ENCODE measurements at regions not wholly inside any gene's neighbourhood (a gene's known extent, or its start where the extent isn't known, plus 50 kb on each side); places are given as distances from the start of the nearest gene placed in this dataset.

DNA sequence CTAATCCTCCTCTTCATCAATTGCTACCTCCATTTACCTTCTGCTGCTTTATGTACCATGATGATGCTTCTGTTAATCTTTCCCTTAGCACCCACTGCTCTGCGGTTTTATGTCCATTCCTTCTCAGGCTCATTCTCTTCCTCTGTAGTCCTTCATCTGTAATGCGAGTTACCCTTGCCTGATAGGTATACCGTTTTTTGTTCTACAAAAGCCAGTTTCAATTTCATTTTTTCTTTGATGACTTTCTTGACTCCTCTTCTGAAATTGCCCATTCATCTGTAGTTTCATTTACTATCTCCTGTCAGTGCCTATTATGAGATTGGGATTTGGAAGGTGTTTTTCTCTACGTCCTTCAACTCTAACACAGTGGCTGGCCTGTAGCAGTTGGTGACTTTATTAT is 445.9 kb upstream of the ZNF717 start:
- no CpG with 5 or more reads among the region's 4 CpGs for WGBS (ENCODE audit: extremely low coverage, insufficient coverage, insufficient read length)
- H2AFZ ChIP-seq (ENCODE audit: insufficient read depth, low read length, poor library complexity): no peak overlapping the region
- no peak overlapping the region for H3K9ac ChIP-seq (ENCODE audit: low read length)
- no peak overlapping the region for H4K91ac ChIP-seq (ENCODE audit: low read depth, low read length)
- no peak overlapping the region for H2BK120ac ChIP-seq (ENCODE audit: insufficient read depth, low read length, poor library complexity)
- H3K27ac ChIP-seq (ENCODE audit: low read depth, low read length): no peak overlapping the region
- no peaks in the 10 kb centered on the region for H3K4me1 ChIP-seq (ENCODE audit: control insufficient read depth in 1 of 2, insufficient read depth in 2 of 2, low read length in 2 of 2)
- H3K36me3 ChIP-seq (ENCODE audit: control insufficient read depth in 1 of 2, insufficient read depth in 2 of 2, low read length in 2 of 2): no peaks in the 10 kb centered on the region
- H3K79me1 ChIP-seq (ENCODE audit: low read length): no peaks in the 10 kb centered on the region
- no peaks in the 10 kb centered on the region for H3K79me2 ChIP-seq (ENCODE audit: control insufficient read depth, insufficient read depth, low read length, poor library complexity)
- H2BK5ac ChIP-seq (ENCODE audit: low read depth, low read length, poor library complexity): no peak overlapping the region
- H3K23ac ChIP-seq (ENCODE audit: low read length): no peak overlapping the region
- no peak overlapping the region for H4K8ac ChIP-seq (ENCODE audit: low read depth, low read length)
- no peak overlapping the region for H3K4me2 ChIP-seq (ENCODE audit: low read length)
- H3K4me3 ChIP-seq (ENCODE audit: low read depth, low read length): no peak overlapping the region
- no peak for DNase-seq
- no peak overlapping the region for H3K14ac ChIP-seq (ENCODE audit: low read length)
- no peak overlapping the region for H2AK5ac ChIP-seq (ENCODE audit: low read length)
- H3K18ac ChIP-seq (ENCODE audit: low read length): no peak overlapping the region
- H3K4ac ChIP-seq (ENCODE audit: low read depth, low read length): no peak overlapping the region
- H3K27me3 ChIP-seq (ENCODE audit: insufficient read depth, low read length): no peaks in the 10 kb centered on the region
- no peak overlapping the region for H2BK12ac ChIP-seq (ENCODE audit: low read length)
- H4K12ac ChIP-seq (ENCODE audit: low read depth, low read length): no peak overlapping the region
- no peaks in the 10 kb centered on the region for H3K9me3 ChIP-seq (ENCODE audit: insufficient read depth, low read depth, low read length)

DNA sequence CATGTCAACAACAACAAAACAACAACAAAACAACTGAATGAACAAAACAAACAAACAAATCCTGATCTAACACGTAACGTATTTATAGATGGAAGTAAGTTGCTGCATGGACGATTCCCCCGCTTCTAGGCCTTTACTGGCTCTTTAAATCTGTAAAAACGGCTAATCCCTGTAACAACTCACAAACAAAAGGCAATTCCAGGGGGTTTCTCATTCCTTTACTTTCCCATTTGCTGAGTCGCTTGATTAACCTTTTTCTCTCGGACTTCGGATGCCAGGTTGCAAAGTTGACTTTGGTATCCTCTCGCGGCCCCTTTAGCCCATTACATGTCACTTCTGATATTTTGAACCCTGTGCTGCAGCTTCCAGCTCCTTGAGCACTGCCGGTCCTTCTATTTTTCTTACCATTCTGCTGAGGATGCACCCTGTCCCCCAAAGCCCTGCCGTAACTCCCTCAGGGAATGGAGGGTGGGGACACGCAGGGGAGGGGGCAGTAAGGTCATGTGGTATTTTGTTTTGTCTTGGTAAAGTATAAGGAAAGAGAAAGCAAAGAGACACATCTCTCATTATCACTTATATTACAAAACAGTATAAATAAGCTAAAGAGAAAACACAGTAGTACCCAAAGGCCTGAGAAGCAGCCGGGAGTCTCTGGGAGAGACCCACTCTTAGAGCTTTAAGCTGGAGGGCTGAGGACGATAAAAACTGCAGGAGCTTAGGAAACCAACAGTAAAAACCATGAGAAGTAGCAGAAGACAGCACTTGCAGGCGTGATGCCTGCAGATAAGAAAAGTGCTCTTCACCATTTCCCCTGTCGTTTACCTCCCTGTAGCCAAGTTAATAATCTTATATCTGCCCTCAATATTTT is 457.8 kb upstream of the ZNF717 start:
- H3K27ac ChIP-seq (ENCODE audit: low read depth, low read length): no peak overlapping the region
- WGBS (ENCODE audit: extremely low coverage, insufficient coverage, insufficient read length): no CpG with 5 or more reads among the region's 17 CpGs
- H3K18ac ChIP-seq (ENCODE audit: low read length): no peak overlapping the region
- H3K79me1 ChIP-seq (ENCODE audit: low read length): no peaks in the 10 kb centered on the region
- no peak overlapping the region for H2AFZ ChIP-seq (ENCODE audit: insufficient read depth, low read length, poor library complexity)
- no peak overlapping the region for H3K4me3 ChIP-seq (ENCODE audit: low read depth, low read length)
- no peak overlapping the region for H4K12ac ChIP-seq (ENCODE audit: low read depth, low read length)
- H4K91ac ChIP-seq (ENCODE audit: low read depth, low read length): no peak overlapping the region
- no peak overlapping the region for H2AK5ac ChIP-seq (ENCODE audit: low read length)
- no peak overlapping the region for H2BK12ac ChIP-seq (ENCODE audit: low read length)
- no peaks in the 10 kb centered on the region for H3K79me2 ChIP-seq (ENCODE audit: control insufficient read depth, insufficient read depth, low read length, poor library complexity)
- no peak overlapping the region for H3K4me2 ChIP-seq (ENCODE audit: low read length)
- H3K36me3 ChIP-seq (ENCODE audit: control insufficient read depth in 1 of 2, insufficient read depth in 2 of 2, low read length in 2 of 2): no peaks in the 10 kb centered on the region
- H4K8ac ChIP-seq (ENCODE audit: low read depth, low read length): no peak overlapping the region
- H3K9ac ChIP-seq (ENCODE audit: low read length): no peak overlapping the region
- no peak overlapping the region for H3K14ac ChIP-seq (ENCODE audit: low read length)
- no peak overlapping the region for H3K4ac ChIP-seq (ENCODE audit: low read depth, low read length)
- H3K23ac ChIP-seq (ENCODE audit: low read length): no peak overlapping the region
- no peaks in the 10 kb centered on the region for H3K4me1 ChIP-seq (ENCODE audit: control insufficient read depth in 1 of 2, insufficient read depth in 2 of 2, low read length in 2 of 2)
- H2BK120ac ChIP-seq (ENCODE audit: insufficient read depth, low read length, poor library complexity): no peak overlapping the region
- no peaks in the 10 kb centered on the region for H3K27me3 ChIP-seq (ENCODE audit: insufficient read depth, low read length)
- DNase-seq: no peak
- no peaks in the 10 kb centered on the region for H3K9me3 ChIP-seq (ENCODE audit: insufficient read depth, low read depth, low read length)
- H2BK5ac ChIP-seq (ENCODE audit: low read depth, low read length, poor library complexity): no peak overlapping the region

DNA sequence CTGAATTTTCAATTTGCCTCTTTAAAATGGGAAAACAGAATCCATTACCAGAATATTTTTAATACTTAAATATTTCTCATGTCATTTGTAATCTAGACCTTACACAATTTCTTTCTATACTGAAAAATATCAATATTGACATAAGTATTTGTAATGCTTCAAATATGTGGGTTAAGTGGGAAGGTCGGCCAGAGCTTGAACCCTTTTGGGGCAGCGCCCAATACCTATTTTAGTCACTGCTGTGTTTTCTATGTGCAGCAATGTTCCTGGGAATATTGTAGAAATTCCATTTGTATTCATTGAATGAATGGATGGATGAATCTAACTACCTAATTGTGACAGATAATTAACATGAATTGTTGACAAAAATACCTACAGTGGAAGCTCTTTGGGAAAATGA is 459.7 kb upstream of the ZNF717 start:
- Histone ChIP-seq H3K4me1 (ENCODE audit: control insufficient read depth in 1 of 2, insufficient read depth in 2 of 2, low read length in 2 of 2) (no peaks in the 10 kb centered on the region), H2AFZ (ENCODE audit: insufficient read depth, low read length, poor library complexity) (no peak overlapping the region), H3K4me2 (ENCODE audit: low read length) (no peak overlapping the region), H3K27me3 (ENCODE audit: insufficient read depth, low read length) (no peaks in the 10 kb centered on the region), H4K8ac (ENCODE audit: low read depth, low read length) (no peak overlapping the region), H2BK12ac (ENCODE audit: low read length) (no peak overlapping the region), H3K9me3 (ENCODE audit: insufficient read depth, low read depth, low read length) (no peaks in the 10 kb centered on the region), H4K12ac (ENCODE audit: low read depth, low read length) (no peak overlapping the region), H4K91ac (ENCODE audit: low read depth, low read length) (no peak overlapping the region), H3K4me3 (ENCODE audit: low read depth, low read length) (no peak overlapping the region), H2BK5ac (ENCODE audit: low read depth, low read length, poor library complexity) (no peak overlapping the region), H3K27ac (ENCODE audit: low read depth, low read length) (no peak overlapping the region), H2AK5ac (ENCODE audit: low read length) (no peak overlapping the region), H3K79me2 (ENCODE audit: control insufficient read depth, insufficient read depth, low read length, poor library complexity) (no peaks in the 10 kb centered on the region), H3K4ac (ENCODE audit: low read depth, low read length) (no peak overlapping the region), H3K23ac (ENCODE audit: low read length) (no peak overlapping the region), H3K79me1 (ENCODE audit: low read length) (no peaks in the 10 kb centered on the region), H3K14ac (ENCODE audit: low read length) (no peak overlapping the region), H3K9ac (ENCODE audit: low read length) (no peak overlapping the region), H3K36me3 (ENCODE audit: control insufficient read depth in 1 of 2, insufficient read depth in 2 of 2, low read length in 2 of 2) (no peaks in the 10 kb centered on the region), H2BK120ac (ENCODE audit: insufficient read depth, low read length, poor library complexity) (no peak overlapping the region), H3K18ac (ENCODE audit: low read length) (no peak overlapping the region)
- DNase-seq: no peak
- WGBS (ENCODE audit: extremely low coverage, insufficient coverage, insufficient read length): no CpG with 5 or more reads among the region's 2 CpGs

DNA sequence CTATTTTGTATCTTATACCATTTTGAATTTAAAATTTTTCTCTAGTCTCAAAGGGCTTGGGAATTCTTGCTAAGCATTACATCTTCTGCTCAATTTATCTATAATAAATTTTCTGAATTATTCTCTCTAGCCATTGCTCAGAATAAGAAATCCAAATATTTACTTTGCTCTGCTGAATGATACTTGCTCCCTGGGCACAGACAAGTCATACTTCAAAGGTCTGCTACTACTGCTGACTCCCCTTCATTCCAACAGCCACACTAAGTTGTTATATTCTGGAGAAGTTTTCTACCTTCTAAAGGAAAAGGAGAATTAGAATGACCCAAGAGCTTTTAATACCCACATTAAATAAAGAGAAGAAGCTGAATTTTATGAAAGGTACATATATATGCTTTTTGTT is 460.3 kb upstream of the ZNF717 start:
- no peaks in the 10 kb centered on the region for H3K79me2 ChIP-seq (ENCODE audit: control insufficient read depth, insufficient read depth, low read length, poor library complexity)
- no peaks in the 10 kb centered on the region for H3K27me3 ChIP-seq (ENCODE audit: insufficient read depth, low read length)
- H2AK5ac ChIP-seq (ENCODE audit: low read length): no peak overlapping the region
- H2BK120ac ChIP-seq (ENCODE audit: insufficient read depth, low read length, poor library complexity): no peak overlapping the region
- H3K18ac ChIP-seq (ENCODE audit: low read length): no peak overlapping the region
- no peak overlapping the region for H4K12ac ChIP-seq (ENCODE audit: low read depth, low read length)
- H3K9me3 ChIP-seq (ENCODE audit: insufficient read depth, low read depth, low read length): no peaks in the 10 kb centered on the region
- no peak overlapping the region for H3K9ac ChIP-seq (ENCODE audit: low read length)
- H4K91ac ChIP-seq (ENCODE audit: low read depth, low read length): no peak overlapping the region
- DNase-seq: no peak
- H3K23ac ChIP-seq (ENCODE audit: low read length): no peak overlapping the region
- H3K79me1 ChIP-seq (ENCODE audit: low read length): no peaks in the 10 kb centered on the region
- H3K4me3 ChIP-seq (ENCODE audit: low read depth, low read length): no peak overlapping the region
- no peak overlapping the region for H3K14ac ChIP-seq (ENCODE audit: low read length)
- no peak overlapping the region for H2BK12ac ChIP-seq (ENCODE audit: low read length)
- H2BK5ac ChIP-seq (ENCODE audit: low read depth, low read length, poor library complexity): no peak overlapping the region
- no peak overlapping the region for H2AFZ ChIP-seq (ENCODE audit: insufficient read depth, low read length, poor library complexity)
- no peak overlapping the region for H4K8ac ChIP-seq (ENCODE audit: low read depth, low read length)
- H3K4me1 ChIP-seq (ENCODE audit: control insufficient read depth in 1 of 2, insufficient read depth in 2 of 2, low read length in 2 of 2): no peaks in the 10 kb centered on the region
- no peak overlapping the region for H3K4me2 ChIP-seq (ENCODE audit: low read length)
- H3K36me3 ChIP-seq (ENCODE audit: control insufficient read depth in 1 of 2, insufficient read depth in 2 of 2, low read length in 2 of 2): no peaks in the 10 kb centered on the region
- H3K27ac ChIP-seq (ENCODE audit: low read depth, low read length): no peak overlapping the region
- H3K4ac ChIP-seq (ENCODE audit: low read depth, low read length): no peak overlapping the region
